ENCODE measurements at regions not wholly inside any gene's neighbourhood (a gene's known extent, or its start where the extent isn't known, plus 50 kb on each side); places are given as distances from the start of the nearest gene placed in this dataset.
"Not testable (repeated sequence)": the region's sequence is repeated elsewhere in the genome, so short reads cannot be mapped to it uniquely, and the experiment has no call there.

DNA sequence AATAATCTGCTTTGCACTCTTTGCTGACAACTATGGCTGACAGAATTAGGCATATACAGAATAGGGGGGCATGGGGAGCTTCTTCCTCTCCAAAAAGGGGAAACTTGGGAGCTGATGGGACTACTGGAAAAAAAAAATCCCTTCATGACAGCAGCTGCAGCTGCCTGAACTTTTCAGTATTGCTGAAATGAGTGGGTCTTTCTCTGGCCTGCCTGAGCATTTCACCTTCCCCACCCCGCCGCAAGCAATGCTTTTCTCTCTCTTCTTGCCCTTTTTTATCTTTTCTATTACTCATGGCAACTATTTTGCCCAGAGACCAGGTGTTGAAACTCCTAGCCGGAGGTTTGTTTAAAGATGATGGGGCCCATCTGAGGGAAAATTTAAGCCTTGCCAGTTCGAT is 244.9 kb downstream of the SEMA3D start:
- DNase-seq (ENCODE audit: low spot score): no peak

DNA sequence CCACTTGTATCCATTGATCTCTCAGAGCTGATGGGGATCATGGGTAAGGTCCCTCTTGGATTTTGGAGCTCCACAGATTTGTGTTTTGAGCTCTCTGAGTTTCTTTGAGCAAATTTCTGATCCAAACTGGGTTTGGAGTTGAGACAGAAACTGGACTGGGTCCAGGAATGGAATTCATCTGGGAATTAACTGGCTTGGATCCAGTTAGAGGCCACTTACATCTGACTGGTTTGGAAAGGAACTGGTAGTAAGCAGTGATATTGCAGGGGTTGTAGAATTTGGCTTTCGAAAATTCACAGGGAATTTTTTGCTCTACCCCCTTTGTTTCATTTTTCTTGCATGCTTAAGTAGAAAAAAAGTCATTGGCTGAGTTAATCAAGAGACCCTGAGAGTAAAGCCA is 245.6 kb downstream of the SEMA3D start:
- DNase-seq (ENCODE audit: low spot score): no peak

DNA sequence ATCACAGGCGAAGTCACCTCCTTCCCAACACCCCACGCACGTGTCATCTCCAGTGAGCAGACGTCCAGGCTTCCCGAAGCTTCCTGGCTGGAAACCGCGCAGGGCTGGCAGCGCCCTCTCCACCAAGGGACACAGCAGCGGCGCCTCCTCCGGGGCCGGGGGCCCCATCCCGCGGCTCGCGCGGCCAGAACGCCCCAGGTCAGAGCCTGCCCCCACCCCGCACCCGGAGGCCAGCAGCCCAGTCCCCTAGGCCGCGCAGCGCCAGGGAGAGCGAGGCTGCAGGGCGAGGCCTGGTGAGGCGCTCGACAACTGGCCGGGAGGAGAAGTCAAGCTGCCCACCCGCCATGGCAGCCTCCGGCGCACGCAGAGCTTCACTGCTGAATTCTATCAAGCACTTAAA is 247.0 kb downstream of the SEMA3D start:
- DNase-seq (ENCODE audit: low spot score): no peak

GRCh38 chr7:84939442-84939841 is 247.4 kb downstream of the SEMA3D start:
- DNase-seq (ENCODE audit: low spot score): no peak

DNA sequence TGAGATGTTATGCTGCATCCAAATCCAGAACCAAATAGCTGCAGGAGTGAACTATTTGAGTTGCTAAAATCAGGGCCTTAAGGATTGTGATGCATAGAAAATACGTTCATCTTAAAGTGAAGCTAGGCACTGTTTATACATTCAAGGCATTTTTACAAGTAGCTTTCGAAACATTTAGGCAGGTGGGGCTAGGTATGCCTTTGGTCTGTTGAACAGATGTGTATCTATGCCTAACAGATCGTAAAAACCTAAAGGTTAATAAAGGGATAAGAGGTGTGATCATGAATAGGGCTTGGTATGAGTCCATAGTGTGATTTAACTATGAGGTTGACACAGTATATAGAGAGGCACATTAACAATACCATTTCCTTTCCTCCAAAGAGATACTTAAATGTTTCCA is 262.5 kb downstream of the SEMA3D start:
- DNase-seq (ENCODE audit: low spot score): no peak

DNA sequence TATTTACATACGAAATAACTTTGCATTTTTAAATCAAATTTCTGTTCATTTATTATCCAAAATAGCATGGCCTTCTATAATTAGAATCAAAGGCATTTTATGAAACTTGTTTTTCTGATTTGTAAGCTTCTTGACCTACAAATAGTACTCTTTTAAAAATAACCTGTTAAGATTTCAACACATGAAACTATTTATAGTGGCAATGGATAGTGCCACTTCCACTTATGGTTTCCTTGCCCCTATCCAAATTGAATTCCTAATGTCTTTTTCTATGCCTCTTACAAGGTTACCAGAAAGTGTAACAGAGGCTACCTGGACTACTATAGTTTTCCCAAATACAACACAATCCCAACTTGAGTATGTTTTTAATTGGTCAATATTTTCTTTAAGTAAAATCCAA is 263.5 kb downstream of the SEMA3D start:
- DNase-seq (ENCODE audit: low spot score): no peak

DNA sequence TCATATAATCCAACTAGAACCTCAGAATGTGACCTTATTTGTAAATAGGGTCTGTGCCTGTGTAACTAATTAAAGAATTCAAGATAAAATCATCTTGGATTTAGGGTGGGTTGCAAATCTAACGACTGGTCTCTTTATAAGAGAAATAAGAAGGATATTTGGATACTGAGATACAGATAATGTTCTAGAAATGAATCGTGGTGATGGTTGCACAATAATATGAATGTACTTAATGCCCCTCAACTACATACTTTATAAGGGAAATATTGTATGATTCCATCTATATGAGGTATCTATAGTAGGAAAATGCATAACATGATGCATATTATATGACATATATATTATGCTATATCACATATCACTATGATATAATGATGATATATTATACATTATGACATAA is 265.7 kb downstream of the SEMA3D start:
- no peak for DNase-seq (ENCODE audit: low spot score)

GRCh38 chr7:84916973-84917372 is 269.9 kb downstream of the SEMA3D start:
- DNase-seq (ENCODE audit: low spot score): not testable (repeated sequence)

DNA sequence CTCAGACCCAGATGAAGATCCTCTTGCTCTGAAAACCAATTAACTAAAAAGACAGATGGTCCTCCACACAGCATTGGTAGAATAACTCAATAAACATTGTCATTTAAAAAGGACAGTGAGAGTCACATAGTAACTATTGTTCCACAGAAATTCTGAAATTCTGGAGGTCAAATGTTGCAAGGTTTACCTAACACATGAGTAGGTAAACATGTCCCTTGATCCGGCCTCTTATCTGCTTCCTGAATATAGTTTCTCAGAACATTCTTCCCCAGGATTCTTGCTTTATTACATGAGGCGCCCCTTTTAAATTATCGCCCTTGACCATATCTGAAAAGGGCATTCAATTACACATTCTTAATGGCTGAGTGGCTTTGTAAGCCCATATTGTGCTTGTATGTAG is 270.7 kb downstream of the SEMA3D start:
- no peak for DNase-seq (ENCODE audit: low spot score)

GRCh38 chr7:84914598-84914997 is 272.3 kb downstream of the SEMA3D start:
- DNase-seq (ENCODE audit: low spot score): peak; percentile 40

- no peak for DNase-seq (ENCODE audit: low spot score)
Observed at GRCh38 chr7:84913731-84914130, 273.1 kb downstream of the SEMA3D start.

GRCh38 chr7:84912993-84913635 is 273.7 kb downstream of the SEMA3D start:
- DNase-seq (ENCODE audit: low spot score): no peak

- DNase-seq (ENCODE audit: low spot score): no peak
Observed at GRCh38 chr7:84912537-84912936, 274.3 kb downstream of the SEMA3D start.

GRCh38 chr7:84912018-84912417 is 274.8 kb downstream of the SEMA3D start:
- DNase-seq (ENCODE audit: low spot score): no peak

- DNase-seq (ENCODE audit: low spot score): no peak
Observed at GRCh38 chr7:84911077-84911476, 275.8 kb downstream of the SEMA3D start.

DNA sequence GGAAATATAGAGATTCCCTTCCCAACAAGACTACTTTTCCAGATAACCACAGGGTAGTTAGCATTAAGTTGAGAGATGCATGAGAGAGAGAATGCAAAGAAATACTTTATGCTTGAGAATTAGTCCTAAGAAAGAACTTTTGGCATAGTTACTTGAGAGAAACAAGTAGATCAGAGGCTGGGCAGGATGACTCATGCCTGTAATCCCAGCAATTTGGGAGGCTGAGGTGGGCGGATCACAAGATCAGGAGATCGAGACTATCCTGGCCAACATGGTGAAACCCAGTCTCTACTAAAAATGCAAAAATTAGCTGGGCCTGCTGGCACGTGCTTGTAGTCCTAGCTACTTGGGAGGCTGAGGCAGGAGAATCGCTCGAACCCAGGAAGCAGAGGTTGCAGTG is 276.5 kb downstream of the SEMA3D start:
- DNase-seq (ENCODE audit: low spot score): not testable (repeated sequence)

DNA sequence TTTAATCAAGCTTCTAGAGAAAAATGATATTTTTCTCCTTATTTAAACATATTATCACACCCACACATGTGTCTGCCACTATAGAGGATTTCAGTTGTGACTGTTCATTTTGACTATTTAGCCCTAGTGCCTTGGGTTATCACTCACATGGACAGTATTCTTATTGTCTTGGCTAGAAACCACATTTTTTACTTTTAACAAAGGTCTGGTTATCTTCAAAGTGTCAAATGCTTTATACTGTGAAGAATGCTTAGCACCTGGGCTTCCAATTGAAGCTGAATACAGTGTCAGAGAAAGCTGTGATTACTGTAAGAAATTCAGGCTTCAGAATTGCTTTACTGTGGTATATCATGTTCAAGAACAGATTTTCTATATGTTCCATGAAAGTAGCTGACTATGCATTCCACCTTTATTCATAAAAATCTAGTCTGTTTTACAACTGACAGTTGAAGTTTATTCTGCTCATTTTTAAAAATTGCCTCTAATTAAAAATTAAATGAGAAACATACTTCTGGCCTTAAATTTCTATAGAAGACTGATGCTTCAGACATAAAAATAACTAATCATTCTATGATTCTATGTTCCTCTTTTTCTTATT is 278.6 kb downstream of the SEMA3D start:
- no peak for DNase-seq (ENCODE audit: low spot score)

DNA sequence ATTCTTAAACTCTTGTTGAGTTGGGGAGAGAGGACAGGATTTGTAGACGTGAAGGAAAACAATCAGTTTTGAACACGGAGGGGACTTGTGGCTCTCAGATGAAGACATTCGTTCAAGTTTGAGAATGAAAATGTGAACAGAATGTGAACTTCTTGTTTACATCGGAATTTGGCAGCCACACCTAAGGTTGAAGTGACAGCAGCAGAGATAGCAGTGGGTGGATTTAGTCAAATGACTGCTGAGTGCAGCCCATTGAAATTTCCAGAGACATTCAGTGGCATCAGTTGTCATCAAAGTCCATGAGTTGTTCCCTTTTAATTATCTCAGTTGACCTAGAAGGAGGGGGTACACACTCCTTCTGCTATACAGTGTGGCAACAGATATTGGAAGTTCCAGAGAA is 280.0 kb downstream of the SEMA3D start:
- no peak for DNase-seq (ENCODE audit: low spot score)

- DNase-seq (ENCODE audit: low spot score): no peak
Observed at GRCh38 chr7:84904561-84904960, 282.3 kb downstream of the SEMA3D start.

DNA sequence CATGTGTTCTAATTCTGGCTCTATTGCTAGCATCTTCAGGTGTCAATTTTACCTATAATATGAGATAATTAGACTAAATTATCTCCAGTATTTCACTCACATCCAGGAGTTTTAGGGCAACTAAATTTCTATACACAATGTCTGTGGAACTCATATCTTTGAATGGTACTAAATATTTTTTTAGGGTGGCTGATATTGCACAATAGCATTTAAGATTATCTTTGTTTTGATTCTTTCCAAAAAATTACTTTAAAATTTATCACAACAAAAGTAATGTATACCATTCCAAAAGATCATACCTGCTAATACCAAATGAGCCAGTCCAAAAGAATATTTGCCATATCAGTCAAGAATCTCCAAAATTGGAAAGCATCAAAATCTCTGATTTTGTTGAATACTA is 285.5 kb downstream of the SEMA3D start:
- DNase-seq (ENCODE audit: low spot score): no peak

DNA sequence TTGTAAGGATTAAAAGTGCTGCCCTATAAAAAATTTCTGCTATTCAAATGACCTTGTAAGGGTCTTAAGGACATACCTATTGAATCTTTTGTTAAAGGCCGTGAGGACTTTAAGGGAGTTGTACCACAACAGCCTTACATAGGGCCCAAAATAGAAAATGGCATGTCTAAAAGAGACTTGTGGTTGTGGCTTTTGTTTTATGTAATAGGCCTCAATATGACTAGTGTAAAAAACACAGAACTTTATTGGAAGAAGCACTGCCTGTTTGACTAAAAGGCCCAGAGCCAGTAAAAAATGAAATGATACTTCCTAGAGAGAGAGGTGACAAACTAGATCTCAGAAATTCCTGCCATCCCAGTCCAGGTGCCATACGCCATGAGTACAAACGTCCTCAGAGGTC is 286.6 kb downstream of the SEMA3D start:
- no peak for DNase-seq (ENCODE audit: low spot score)

- no peak for DNase-seq (ENCODE audit: low spot score)
Observed at GRCh38 chr7:84895563-84895962, 291.3 kb downstream of the SEMA3D start.

DNA sequence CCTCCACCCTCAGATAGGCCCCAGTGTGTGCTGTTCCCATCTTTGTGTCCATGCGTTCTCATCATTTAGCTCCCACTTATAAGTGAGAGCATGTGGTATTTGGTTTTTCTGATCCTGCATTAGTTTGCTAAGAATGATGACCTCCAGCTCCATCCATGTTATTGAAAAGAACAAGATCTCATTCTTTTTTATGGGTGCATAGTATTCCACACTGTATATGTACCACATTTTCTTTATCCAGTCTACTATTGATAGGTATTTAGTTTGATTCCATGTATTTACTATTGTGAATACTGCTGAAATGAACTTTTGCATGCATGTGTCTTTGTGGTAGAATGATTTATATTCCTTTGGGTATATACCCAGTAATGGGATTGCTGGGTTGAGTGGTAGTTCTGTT is 303.3 kb downstream of the SEMA3D start:
- DNase-seq (ENCODE audit: low spot score): not testable (repeated sequence)

GRCh38 chr7:84880326-84880997 is 306.4 kb downstream of the SEMA3D start:
- DNase-seq (ENCODE audit: low spot score): not testable (repeated sequence)

All from SW480 (cell line).